Stomach smooth muscle (tissue), 2 donors: ENCODE measurements at regions not wholly inside any gene's neighbourhood (a gene's known extent, or its start where the extent isn't known, plus 50 kb on each side); places are given as distances from the start of the nearest gene placed in this dataset.

Experiments
- H3K27ac ChIP-seq: one replicate; pipeline ENCODE4 v1.7.0; 2013; ENCODE audit warnings: mild to moderate bottlenecking, low read length, inconsistent platforms
- H3K27me3 ChIP-seq, 2 donors: one replicate each; pipeline ENCODE4 v1.7.0; 2013; ENCODE audit warnings: low read length in 2 of 2; ENCODE audit not compliant: insufficient read depth in 2 of 2, control insufficient read depth in 1 of 2
- H3K36me3 ChIP-seq, 2 donors: one replicate each; pipeline ENCODE4 v1.7.0; 2013; ENCODE audit warnings: low read length in 2 of 2; ENCODE audit not compliant: control insufficient read depth in 2 of 2, insufficient read depth in 2 of 2
- H3K4me1 ChIP-seq: one replicate; pipeline ENCODE4 v1.7.0; 2013; ENCODE audit warnings: low read length; ENCODE audit not compliant: control insufficient read depth, insufficient read depth
- H3K4me3 ChIP-seq, 2 donors: one replicate each; pipeline ENCODE4 v1.7.0; 2013; ENCODE audit warnings: low read length in 2 of 2
- H3K9ac ChIP-seq, 2 donors: one replicate each; pipeline ENCODE4 v1.7.0; 2013; ENCODE audit warnings: low read length in 2 of 2, mild to moderate bottlenecking in 1 of 2
- H3K9me3 ChIP-seq, 2 donors: one replicate each; pipeline ENCODE4 v1.7.0; 2013; ENCODE audit warnings: low read length in 2 of 2; ENCODE audit not compliant: control insufficient read depth in 2 of 2
- donor health status: healthy.
- donor health status: Pancreatic carcinoma.

- peaks cover 0 to 5% of the 10 kb centered on the region in 2 donors for H3K9me3 ChIP-seq
Measured at GRCh38 chr17:72175787-72176515, 55.1 kb downstream of the SOX9 start.

GRCh38 chr17:72176516-72176851, 55.7 kb downstream of the SOX9 start:
- Histone ChIP-seq H3K27ac (no peak overlapping the region), H3K9ac (no peak overlapping the region), H3K27me3 (peaks cover 0 to 4% of the 10 kb centered on the region in 2 donors), H3K4me1 (no peaks in the 10 kb centered on the region), H3K36me3 (no peaks in the 10 kb centered on the region), H3K9me3 (peaks cover 0 to 5% of the 10 kb centered on the region in 2 donors), H3K4me3 (no peak overlapping the region)

More at GRCh38 chr17:72175787-72176515, 55.1 kb downstream of the SOX9 start:
- peaks cover 0 to 4% of the 10 kb centered on the region in 2 donors for H3K27me3 ChIP-seq
- no peaks in the 10 kb centered on the region for H3K36me3 ChIP-seq
- no peaks in the 10 kb centered on the region for H3K4me1 ChIP-seq
- no peak overlapping the region for H3K27ac ChIP-seq
- no peak overlapping the region for H3K9ac ChIP-seq
- H3K4me3 ChIP-seq, result no peak overlapping the region

DNA sequence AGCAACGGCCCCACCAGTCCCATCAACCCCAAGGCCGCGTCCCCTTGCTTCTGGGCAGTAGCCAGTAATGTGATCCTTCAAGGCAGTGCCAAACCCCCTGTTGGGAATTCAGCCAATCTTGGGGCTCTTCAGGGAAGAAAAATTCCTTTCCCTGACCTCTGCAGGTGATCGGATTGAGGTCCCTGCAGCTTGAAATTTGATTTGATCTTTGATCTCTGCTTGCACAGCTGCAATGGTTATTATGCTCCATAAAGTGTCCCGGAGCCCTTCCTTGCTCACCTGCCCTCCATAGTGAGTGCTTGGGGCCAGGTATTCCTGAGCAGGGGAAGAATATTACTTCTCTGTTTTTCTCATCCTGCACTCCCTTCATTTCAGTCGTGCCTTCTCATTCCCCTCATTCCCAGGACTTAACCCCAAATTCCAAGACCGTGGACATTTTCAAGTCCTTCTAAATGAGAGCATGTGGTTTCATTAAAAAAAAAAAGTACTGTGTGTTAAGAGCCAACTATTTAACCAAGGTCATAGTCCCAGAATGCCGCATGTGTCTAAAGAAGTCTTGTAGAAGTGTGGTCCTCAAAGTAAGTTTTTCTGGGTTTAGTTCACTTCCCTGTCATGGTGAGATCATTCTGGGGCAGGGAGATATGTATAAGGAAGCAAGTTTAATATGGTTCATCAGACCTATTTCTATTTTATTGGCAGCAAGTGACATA, 56.3 kb downstream of the SOX9 start:
- Histone ChIP-seq H3K4me3 (no peak overlapping the region), H3K27me3 (peaks cover 0 to 4% of the 10 kb centered on the region in 2 donors), H3K9ac (no peak overlapping the region), H3K9me3 (peaks cover 0 to 5% of the 10 kb centered on the region in 2 donors), H3K36me3 (no peaks in the 10 kb centered on the region), H3K4me1 (no peaks in the 10 kb centered on the region), H3K27ac (no peak overlapping the region)

DNA sequence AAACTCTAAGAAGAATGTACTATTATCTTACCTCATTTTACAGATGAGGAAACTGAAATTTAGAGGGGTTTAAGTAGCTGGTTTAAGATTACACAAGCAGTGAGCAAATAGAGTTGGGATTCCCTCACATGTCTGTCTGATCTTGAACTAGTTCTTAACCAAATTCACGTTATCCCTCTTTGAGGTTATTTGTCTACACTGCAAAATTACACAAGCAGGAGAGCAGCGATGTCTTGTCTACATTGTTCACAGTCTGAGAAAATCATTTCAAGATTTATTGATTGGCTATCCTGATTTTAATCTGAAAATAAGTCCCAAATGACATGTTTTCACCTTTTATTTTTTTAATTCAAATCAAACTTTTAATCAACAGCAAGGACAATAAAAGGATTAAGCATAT, 56.9 kb downstream of the SOX9 start:
- Histone ChIP-seq H3K27me3 (peaks cover 0 to 2% of the 10 kb centered on the region in 2 donors), H3K27ac (no peak overlapping the region), H3K9me3 (peaks cover 0 to 5% of the 10 kb centered on the region in 2 donors), H3K9ac (no peak overlapping the region), H3K36me3 (no peaks in the 10 kb centered on the region), H3K4me3 (no peak overlapping the region), H3K4me1 (no peaks in the 10 kb centered on the region)

- no peak overlapping the region for H3K4me3 ChIP-seq
- H3K27me3 ChIP-seq, result no peaks in the 10 kb centered on the region
- no peak overlapping the region for H3K9ac ChIP-seq
- H3K27ac ChIP-seq, result no peak overlapping the region
- peaks cover 0 to 5% of the 10 kb centered on the region in 2 donors for H3K9me3 ChIP-seq
- H3K4me1 ChIP-seq, result no peaks in the 10 kb centered on the region
- H3K36me3 ChIP-seq, result no peaks in the 10 kb centered on the region
Measured at GRCh38 chr17:72182371-72182873, 61.6 kb downstream of the SOX9 start.

DNA sequence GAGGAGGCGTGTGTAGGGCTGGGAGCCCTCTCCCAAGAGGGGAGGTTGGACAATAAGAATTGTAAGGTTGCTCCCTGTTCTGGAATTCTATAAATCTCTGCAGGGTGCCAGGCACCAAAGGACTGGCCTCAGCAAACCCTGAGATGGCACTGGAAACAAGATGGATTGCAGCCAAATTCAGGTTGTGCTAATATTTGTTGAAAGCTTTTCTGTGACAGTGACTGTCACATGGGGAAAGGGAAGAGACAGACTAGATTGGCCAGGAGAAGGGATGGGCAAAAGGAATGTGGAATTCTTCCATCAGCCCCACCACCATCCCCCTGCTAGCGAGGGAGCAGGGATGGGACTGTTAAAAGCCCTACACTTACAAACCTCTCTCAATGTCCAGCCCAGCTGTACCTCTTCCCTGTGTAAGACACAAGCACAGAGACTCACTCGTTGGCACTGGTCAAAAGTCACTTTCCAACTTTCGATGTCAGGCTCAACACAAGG, 62.4 kb downstream of the SOX9 start:
- Histone ChIP-seq H3K27ac (no peak overlapping the region), H3K27me3 (no peaks in the 10 kb centered on the region), H3K4me3 (no peak overlapping the region), H3K9ac (no peak overlapping the region), H3K36me3 (no peaks in the 10 kb centered on the region), H3K4me1 (no peaks in the 10 kb centered on the region), H3K9me3 (peaks cover 0 to 5% of the 10 kb centered on the region in 2 donors)

DNA sequence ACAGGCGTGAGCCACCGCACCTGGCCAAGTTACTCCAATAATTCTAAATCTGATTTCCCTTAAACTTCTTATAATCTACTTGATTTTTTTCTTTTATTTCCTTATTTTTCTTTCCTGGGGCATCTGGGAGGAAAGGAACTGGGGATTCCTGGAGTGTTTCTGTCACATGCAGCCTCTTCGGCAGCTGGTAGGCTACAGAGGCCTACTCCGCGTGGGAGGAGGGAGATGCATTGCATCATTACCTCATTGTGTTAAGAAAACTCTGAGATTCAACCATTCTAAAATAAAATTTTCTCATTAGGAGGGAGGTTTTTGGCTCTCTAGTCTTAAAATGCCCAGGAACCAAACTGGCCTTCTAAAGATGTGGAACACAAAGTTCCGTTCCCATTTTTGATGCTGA, 64.0 kb downstream of the SOX9 start:
- Histone ChIP-seq H3K27ac (no peak overlapping the region), H3K9me3 (peaks cover 0 to 5% of the 10 kb centered on the region in 2 donors), H3K4me1 (no peaks in the 10 kb centered on the region), H3K27me3 (no peaks in the 10 kb centered on the region), H3K36me3 (no peaks in the 10 kb centered on the region), H3K4me3 (no peak overlapping the region), H3K9ac (no peak overlapping the region)

DNA sequence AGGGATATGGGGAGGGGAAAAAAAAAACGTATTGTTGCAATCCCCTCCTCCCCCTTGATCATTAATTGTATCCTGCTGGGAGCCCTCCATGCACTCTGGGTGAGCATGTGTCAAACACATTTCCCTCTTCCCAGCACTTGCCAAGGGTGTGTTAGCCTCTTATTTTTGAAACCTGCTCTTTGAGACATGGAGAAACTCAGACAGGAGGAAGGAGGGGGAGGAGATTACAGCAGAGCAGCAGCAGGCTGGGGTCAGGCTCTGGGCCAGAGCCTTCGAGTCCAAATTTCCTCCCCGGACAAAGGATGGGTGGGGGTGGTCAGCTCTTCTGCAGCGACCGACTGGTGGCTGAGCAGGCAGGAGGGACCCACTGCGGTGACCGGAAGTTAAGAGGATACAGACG, 64.7 kb downstream of the SOX9 start:
- Histone ChIP-seq H3K9ac (no peak overlapping the region), H3K27me3 (no peaks in the 10 kb centered on the region), H3K4me1 (no peaks in the 10 kb centered on the region), H3K36me3 (no peaks in the 10 kb centered on the region), H3K9me3 (peaks cover 0 to 2% of the 10 kb centered on the region in 2 donors), H3K27ac (no peak overlapping the region), H3K4me3 (no peak overlapping the region)

GRCh38 chr17:72187556-72187955, 66.7 kb downstream of the SOX9 start:
- Histone ChIP-seq H3K9ac (no peak overlapping the region), H3K27ac (no peak overlapping the region), H3K9me3 (no peaks in the 10 kb centered on the region), H3K4me1 (no peaks in the 10 kb centered on the region), H3K4me3 (no peak overlapping the region), H3K27me3 (no peaks in the 10 kb centered on the region), H3K36me3 (no peaks in the 10 kb centered on the region)

GRCh38 chr17:72188801-72189200, 68.0 kb downstream of the SOX9 start:
- H3K9ac ChIP-seq, result no peak overlapping the region
- no peaks in the 10 kb centered on the region for H3K4me1 ChIP-seq
- H3K27ac ChIP-seq, result no peak overlapping the region
- no peaks in the 10 kb centered on the region for H3K27me3 ChIP-seq
- H3K4me3 ChIP-seq, result no peak overlapping the region
- H3K9me3 ChIP-seq, result no peaks in the 10 kb centered on the region
- H3K36me3 ChIP-seq, result no peaks in the 10 kb centered on the region
